GM21360 (cell line): ENCODE measurements at regions not wholly inside any gene's neighbourhood (a gene's known extent, or its start where the extent isn't known, plus 50 kb on each side); places are given as distances from the start of the nearest gene placed in this dataset.

ENCODE experiments used
- ATAC-seq: cut with Tn5 transposase; IDR thresholded peaks from one replicate; pipeline ENCODE4 v1.9.1; 2021; ENCODE audit warnings: mild to moderate bottlenecking, moderate library complexity; ENCODE audit not compliant: unreplicated experiment

GRCh38 chr7:130958846-130959245, 224.8 kb upstream of the KLF14 start:
- ATAC-seq = no peak

DNA sequence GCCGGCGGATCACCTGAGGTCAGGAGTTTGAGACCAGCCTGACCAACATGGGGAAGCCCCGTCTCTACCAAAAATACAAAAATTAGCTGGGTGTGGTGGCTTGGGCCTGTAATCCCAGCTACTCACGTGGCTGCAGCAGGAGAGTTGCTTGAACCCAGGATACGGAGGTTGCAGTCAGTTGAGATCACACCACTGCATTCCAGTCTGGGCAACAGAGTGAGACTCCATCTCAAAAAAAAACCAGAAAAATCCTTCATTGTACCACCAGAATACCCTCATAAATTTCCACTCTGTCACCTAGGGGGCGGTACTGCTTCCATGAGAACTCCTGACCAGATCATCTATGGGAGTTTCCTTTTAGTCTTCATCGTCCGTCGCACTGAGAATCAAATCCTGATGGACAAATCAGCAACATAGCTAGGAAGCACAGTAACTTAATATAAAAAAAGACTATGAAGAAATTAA, 225.8 kb upstream of the KLF14 start:
- ATAC-seq = no peak

GRCh38 chr7:130960208-130960988, 226.4 kb upstream of the KLF14 start:
- ATAC-seq = peak; percentile 25

- peak; percentile 74 for ATAC-seq
These were observed 227.2 kb upstream of the KLF14 start for GRCh38 chr7:130961128-130961601.

DNA sequence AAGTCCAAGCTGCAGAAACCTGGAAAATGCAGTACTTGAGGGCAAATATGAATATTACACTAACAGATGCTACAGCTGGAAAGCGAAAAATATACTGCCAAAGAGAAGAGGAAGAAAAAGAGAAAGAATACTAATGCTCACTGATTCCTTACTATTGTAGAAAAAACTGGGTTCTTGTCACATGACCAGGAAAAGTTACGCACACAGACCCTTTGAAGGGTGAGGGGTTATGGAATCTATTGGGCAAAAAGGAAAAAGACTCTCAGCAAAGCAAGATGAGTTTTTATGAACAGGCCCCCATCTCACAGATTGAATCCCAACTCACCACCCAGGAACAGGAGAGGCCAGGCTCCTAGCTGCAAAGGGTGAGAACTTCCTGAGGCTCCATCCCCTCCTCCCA, 228.1 kb upstream of the KLF14 start:
- ATAC-seq = no peak

DNA sequence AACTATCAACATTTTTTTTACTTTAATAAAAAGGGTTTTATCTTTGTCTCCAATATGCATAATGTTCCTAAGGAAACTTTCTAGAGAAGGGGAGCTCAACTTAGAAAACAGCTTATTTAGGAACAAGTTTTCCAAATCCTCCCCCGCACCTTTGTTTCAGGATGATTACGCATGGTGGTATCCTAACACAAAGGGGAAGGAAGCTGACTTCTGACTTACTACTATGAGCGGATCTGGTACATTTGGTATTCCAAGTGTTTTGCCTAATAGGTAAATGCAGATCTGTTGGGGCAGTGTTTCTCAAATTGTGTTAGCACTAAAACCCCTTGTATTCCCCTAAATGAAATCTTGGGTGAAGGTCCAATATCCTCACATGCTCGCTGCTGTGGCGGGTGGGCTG, 229.3 kb upstream of the KLF14 start:
- no peak for ATAC-seq

- no peak for ATAC-seq
These were observed 231.5 kb upstream of the KLF14 start for GRCh38 chr7:130965515-130965914.

DNA sequence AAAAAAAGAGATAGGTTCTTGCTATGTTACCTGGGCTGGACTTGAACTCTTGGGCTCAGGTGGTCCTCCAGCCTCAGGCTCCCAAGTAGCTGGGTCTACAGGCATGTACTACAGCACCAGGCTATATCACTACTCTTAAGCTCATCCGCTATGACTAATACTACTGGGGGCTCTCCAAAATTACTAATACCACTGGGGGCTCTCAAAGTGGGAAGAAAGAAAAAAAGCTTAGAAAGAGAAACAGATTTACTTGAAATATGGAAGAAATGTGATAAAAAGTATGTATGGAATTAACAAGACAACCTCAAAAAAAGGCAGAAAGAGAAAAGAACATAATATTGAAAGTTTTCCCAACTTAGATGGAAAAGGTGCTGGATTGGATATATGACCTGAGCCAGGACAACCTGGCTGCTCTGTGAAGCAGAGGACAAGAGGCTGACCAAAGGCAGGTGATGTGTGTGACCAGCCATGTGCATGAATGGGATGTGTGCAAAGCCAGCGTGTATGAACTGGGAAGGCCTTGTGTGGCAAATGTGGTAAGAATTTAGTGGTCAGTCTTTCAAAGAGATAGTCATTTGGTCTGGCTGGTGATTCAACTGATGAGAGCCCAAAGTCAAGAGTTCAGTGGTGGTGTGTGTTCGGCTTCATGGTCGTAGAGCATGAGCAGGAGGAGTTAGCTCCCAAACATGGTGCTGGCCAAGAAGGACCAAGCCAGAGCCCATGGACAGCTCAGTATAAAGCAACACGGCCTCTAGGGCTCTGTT, 232.4 kb upstream of the KLF14 start:
- ATAC-seq = no peak

- no peak for ATAC-seq
These were observed 236.2 kb upstream of the KLF14 start for GRCh38 chr7:130970196-130970595.

- no peak for ATAC-seq
These were observed 236.7 kb upstream of the KLF14 start for GRCh38 chr7:130970696-130971095.

DNA sequence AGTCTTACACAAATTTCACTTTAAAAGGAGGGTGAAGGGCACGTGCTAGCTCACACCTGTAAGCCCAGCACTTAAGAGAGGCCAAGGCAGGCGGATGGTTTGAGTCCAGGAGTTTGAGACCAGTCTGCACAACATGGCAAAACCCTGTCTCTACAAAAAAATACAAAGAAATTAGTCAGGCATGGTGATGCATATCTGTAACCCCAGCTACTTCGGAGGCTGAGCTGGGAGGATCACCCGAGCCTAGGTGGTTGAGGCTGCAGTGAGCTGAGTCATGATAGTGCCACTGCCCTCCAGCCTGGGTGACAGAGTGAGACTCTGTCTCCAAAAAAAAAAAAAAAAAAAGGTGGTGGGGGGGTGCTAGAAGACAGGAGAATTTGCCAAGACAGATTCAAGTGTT, 237.3 kb upstream of the KLF14 start:
- no peak for ATAC-seq

DNA sequence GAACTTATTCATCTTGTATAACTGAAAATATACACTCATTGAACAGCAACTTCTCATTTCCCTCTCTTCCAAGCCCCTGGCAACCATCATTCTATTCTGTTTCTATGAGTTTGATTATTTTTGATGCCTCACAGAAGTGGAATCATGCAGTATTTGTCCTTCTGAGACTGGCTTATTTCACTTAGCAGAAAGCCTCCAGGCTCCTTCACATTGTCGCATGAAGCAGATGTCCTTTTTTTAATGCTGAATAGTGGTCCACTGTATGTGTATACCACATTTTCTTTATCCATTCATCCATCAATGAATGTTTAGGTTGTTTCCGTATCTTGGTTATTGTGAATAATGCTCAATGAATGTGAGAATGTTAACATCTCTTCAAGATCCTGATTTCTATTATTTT, 238.2 kb upstream of the KLF14 start:
- no peak for ATAC-seq

GRCh38 chr7:130973637-130974036, 239.6 kb upstream of the KLF14 start:
- ATAC-seq = no peak

- ATAC-seq = no peak
These were observed 240.2 kb upstream of the KLF14 start for GRCh38 chr7:130974169-130974568.

DNA sequence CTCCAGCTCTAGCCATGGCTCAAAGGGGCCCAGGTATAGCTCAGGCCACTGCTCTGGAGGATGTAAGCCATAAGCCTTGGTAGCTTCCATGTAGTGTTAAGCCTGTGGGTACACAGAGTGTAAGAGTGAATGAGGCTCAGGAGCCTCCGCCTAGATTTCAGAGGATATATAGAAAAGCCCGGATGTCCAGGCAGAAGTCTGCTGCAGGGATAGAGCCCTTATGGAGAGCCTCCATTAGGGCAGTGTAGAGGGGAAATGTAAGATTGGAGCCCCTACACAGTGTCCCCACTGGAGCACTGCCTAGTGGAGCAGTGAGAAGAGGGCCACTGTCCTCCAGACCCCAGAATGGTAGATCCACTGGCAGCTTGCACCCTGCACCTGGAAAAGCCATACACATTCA, 240.8 kb upstream of the KLF14 start:
- no peak for ATAC-seq

DNA sequence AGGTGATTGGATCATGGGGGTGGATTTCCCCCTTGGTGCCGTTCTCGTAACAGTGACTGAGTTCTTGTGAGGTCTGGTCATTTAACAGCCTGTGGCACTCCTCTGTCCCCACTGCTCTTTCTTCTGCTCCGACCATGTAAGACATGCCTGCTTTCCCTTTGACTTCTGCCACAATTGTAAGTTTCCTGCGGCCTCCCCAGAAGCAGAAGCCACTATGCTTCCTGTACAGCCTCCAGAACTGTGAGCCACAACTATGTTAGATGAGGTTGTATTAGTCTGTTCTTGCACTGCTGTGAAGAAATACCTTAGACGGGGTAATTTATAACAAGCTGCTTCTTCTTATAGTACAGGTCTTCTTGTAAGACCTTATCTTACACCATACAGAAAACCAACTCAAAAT, 241.7 kb upstream of the KLF14 start:
- ATAC-seq = no peak

GRCh38 chr7:130982160-130982638, 248.2 kb upstream of the KLF14 start:
- peak; percentile 64 for ATAC-seq

DNA sequence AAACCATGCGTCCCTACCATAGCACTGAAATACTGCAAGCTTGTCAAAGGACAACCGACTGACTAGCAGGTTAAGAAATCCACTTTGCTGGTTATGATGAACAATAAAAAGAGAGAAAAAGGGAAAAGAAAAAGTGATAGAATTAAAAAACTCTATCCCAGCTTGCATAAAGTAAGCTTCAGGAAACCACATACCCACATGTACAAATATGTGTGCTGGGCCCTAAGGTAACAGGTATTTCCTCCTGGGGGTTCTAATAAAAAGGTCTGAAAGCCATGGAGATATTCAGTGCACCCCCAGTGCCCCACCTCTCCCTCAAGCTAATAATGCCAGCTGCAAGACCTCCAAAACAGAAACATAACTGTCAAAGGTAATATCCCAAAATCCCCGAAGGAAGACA, 248.6 kb upstream of the KLF14 start:
- no peak for ATAC-seq

- no peak for ATAC-seq
These were observed 251.4 kb upstream of the KLF14 start for GRCh38 chr7:130985361-130985760.

DNA sequence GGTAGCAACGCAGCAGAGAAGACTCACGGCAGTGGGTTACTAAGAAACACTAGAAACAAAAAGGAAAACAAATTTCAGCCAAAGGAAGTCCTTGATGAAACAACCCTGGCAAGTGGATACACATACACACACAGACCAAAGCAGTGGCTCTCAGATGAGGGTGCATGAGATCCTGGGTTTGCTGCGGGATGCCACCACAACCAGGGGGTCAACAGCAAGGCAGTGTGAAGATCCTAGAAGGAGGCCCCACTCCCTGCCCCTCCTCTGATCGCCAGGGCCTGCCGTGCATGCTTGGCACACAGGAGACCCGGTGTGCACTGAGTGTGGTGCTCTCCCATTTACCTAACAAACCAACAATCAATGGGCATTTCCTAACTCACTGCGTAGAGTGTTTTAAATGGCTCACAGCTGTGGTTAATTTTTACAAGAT, 252.3 kb upstream of the KLF14 start:
- ATAC-seq = no peak

DNA sequence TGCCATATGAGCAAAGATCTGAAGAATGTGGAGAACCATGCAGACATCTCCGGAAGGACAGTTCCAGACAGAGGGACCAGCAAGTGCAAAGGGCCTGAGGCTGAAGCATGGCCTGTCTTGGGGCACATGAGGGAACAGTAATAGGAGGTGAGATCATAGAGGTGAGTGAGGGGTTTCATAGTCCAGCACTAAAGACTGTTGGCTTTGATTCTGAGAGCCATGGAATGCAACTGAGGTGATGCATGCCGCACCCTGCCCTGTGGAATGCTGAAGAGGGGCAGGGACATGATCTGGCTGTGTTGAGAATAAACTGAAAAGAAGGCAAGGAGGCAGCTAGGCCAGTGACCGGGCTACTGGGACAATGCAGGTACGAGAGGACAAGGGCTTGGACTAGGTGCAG, 253.1 kb upstream of the KLF14 start:
- ATAC-seq = no peak

DNA sequence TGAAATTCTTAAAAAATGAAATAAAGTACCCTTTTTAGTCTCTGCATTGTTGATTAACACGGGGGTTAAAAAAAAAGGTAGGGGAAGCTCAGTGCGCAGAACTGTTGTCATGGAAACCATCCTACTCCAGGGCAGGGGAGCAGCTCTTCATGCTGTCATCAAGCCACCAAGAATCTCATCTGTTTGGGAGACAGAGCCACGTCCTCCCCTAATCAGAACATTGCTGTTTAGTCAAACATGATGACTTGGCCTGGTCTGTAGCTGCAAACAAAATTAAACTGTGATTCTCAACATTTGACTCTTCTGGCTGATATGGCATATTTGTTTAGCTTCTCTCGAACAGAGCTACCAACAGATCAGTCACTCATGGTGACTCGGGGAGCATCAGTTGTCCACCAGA, 254.4 kb upstream of the KLF14 start:
- no peak for ATAC-seq
